GM21737 (cell line): ENCODE measurements at regions not wholly inside any gene's neighbourhood (a gene's known extent, or its start where the extent isn't known, plus 50 kb on each side); places are given as distances from the start of the nearest gene placed in this dataset.
"Not testable (repeated sequence)": the region's sequence is repeated elsewhere in the genome, so short reads cannot be mapped to it uniquely, and the experiment has no call there.

ENCODE experiments used
- ATAC-seq: cut with Tn5 transposase; IDR thresholded peaks from one replicate; pipeline ENCODE4 v1.9.1; 2021; ENCODE audit warnings: mild to moderate bottlenecking, moderate library complexity; ENCODE audit not compliant: unreplicated experiment

- ATAC-seq = peak; percentile 50
These were observed 215.7 kb upstream of the ELL2 start for GRCh38 chr5:96177303-96177869.

DNA sequence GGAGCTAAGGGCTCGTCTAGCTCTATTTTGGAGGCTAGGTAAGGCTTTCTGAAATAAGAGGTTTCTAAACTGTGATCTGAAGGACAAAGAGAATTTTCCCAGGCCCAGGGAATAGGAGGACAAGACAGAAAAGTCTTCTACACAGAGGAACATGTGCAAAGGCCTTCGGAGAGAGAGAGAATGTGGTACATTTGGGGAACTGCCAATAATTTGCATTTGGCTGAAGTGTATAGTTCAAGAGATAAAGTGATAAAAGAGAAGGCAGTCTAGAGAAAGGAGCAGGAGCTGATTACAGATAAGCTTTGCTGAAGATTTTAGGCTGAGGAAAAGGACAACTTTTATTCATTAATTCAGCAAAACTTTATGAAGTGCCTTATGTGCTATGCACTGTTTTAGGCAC is 214.4 kb upstream of the ELL2 start:
- ATAC-seq = no peak

DNA sequence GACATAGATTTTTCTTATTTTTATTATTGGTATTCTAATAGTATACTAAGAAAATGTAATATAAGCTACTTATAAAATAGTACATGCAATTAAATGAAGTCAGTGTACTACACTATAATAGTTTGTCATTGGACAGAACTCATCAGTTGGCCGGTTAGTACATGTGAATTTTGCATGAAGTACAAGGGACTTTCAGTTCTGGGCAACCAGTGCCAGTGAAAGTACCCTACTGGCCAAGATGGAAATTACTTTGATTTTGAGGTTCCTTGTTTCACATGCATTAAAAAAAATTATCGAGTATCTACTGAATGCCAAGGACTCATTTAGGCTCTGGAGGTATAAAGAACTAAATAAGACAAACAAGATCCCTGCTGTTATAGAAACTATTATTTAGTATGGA is 213.4 kb upstream of the ELL2 start:
- no peak for ATAC-seq

DNA sequence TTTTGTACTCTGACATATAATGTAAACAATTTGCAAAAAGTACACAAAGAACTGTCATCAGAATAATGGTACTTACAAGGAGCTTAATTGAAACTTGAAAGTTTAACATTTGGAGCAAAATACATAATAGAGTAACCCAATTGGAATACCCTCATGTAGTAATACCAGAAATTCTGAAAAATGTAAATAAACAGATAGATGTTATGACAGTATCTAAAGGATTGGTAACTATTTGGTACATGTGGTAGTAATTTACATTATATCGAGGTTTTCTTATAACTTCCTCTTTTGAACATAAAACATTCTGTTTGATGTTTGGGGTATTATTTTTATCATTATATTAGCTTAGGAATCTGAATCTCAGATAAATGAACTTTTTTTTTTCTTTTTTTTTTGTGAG is 211.7 kb upstream of the ELL2 start:
- no peak for ATAC-seq

- no peak for ATAC-seq
These were observed 210.8 kb upstream of the ELL2 start for GRCh38 chr5:96172436-96172835.

DNA sequence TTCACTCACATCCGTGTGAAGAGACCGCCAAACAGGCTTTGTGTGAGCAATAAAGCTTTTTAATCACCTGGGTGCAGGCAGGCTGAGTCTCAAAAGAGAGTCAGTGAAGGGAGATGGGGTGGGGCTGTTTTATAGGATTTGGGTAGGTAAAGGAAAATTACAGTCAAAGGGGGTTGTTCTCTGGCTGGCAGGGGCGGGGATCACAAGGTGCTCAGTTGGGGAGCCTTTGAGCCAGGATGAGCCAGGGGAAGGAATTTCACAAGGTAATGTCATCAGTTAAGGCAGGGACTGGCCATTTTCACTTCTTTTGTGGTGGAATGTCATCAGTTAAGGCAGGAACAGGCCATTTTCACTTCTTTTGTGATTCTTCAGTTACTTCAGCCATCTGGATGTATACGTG is 210.3 kb upstream of the ELL2 start:
- not testable (repeated sequence) for ATAC-seq

DNA sequence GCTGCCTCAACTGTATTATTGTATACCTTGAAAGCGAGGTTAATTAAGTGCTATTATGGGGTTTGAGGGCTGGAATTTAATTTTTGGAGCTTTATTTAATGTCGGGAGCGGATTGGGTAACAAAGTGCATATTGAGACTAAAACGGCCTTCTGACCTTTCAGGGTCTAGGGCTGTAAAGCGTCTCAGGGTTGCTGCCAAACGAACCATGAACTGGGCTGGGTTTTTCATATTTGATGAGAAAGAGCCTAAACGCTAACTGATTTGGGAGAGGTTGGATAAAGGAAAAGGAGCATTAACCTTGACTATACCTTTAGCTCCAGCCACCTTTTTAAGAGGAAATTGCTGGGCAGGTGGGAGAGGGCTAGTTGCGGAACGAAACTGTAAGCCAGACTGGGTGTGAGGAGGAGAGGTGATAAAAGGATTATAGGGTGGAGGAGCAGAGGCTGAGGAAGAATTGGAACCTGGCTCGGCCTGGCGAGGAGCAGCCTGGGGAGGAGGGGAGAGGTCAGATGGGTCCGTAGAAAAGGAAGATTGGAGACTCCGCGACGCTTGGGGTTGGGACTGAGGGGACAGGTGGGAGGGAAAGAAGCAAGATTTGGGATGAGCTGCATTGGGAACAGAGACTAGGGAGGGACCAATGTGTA is 209.0 kb upstream of the ELL2 start:
- not testable (repeated sequence) for ATAC-seq

DNA sequence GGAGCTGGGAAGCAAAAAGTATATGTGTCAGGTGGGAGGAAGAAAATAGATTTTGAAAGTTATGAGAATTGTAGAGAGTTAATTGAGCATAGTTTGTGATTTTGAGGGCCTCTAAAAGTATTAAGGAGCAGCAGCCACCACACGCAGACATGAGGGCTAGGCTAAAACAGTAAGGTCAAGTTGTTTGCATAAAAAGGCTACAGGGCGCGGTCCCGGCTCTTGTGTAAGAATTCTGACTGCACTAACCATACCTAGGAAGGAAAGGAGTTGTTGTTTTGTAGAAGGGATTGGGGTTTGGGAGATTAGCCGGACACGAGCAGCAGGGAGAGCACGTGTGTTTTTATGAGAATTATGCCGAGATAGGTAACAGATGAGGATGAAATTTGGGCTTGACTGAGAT is 207.2 kb upstream of the ELL2 start:
- ATAC-seq = not testable (repeated sequence)

DNA sequence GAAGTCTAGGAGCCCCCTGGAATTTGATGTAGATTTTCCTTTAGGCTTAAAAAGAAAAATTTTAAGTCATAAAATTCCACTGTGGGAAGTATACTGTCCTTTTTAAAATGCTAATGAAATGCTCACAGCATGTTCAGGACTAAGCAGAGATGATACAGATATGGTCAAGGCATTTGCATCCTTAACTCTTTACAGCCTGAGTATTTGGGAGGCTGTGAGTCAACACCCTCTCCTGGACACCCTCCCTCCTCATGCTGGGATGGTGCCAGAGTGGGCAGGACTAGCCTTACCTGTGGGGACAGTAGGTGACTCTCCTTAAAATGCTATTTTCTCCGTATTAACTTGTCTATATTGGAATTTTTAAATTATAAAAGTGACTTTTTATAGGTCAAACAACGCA is 197.4 kb upstream of the ELL2 start:
- no peak for ATAC-seq

DNA sequence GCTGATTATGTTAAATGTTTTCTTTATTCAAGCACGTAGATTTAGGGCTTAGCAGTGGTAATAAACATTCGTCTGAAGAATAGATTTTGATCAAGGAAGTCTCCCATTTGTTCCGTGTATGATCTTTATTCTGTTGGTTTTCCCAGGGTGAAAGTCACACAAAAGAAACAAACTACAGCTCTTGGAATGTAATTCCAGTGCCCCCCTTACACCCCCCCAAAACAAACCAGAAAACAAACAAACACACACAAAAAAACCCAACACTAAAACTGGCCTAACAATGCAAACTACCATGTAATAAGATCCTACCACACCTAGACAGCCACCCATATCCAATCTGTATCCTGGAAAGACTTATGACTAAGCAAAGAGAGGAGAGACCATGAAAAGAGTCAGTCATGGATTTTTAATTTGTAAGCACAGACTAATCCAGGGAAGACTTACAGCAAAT is 196.2 kb upstream of the ELL2 start:
- ATAC-seq = no peak

- ATAC-seq = no peak
These were observed 195.6 kb upstream of the ELL2 start for GRCh38 chr5:96157077-96157780.

DNA sequence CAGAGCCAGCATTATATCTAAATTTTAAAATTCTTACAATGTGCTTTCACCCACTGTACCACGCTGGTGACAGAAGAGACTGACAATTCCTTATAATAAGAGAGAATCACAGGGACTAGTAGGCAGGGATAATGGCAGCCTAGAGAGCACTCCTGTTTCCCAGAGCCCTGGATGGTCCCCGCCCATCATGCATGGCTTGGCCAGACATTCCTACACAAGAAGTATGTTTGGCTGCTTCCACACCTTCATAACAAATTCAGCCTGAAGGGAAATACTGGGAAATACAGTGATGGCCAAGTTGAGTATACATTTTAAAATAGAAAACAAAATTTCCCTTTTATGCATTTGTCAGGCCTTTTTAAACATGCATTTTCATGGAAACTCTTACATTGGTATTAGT is 193.5 kb upstream of the ELL2 start:
- ATAC-seq = no peak

GRCh38 chr5:96151891-96152290 is 190.2 kb upstream of the ELL2 start:
- ATAC-seq = no peak

DNA sequence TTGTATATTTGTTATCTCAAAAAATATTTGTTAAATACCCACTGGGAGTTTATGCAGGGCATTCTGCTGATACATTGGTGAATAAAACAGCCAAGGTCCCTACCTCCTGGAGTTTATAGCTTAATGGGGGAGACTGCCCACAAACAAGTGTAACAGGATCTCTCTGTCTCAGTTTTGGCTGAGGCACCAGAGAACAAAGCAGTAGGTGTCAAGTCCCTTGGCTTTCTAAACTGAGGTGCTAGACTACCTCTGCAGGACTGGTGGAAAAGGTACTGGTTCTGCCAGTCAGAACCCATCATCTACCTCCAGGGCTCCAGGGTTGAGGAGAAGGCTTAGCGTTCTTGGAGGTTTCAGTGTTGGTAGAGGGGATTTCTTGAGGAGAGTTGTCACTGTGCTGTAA is 188.4 kb upstream of the ELL2 start:
- no peak for ATAC-seq

DNA sequence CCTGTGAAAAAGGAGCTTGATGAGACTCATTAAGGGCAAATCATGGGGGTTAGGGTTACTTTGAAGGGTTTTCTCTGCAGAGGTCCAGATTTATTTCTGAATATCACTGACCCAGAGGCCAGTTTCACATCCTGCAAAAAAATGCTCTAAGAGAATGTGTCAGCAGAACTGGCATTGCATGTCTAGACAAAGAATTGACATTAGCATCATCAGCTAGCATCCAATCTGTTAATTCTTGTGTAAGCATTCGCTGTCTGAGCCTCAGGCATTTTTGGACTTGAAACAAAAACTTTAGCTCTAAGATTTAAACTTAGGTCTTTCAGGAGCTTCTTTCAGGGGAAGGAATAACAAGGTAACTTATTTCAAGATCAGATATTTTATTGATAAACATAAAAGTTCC is 187.9 kb upstream of the ELL2 start:
- ATAC-seq = no peak

GRCh38 chr5:96149021-96149420 is 187.4 kb upstream of the ELL2 start:
- no peak for ATAC-seq

GRCh38 chr5:96148376-96148775 is 186.7 kb upstream of the ELL2 start:
- ATAC-seq = no peak

DNA sequence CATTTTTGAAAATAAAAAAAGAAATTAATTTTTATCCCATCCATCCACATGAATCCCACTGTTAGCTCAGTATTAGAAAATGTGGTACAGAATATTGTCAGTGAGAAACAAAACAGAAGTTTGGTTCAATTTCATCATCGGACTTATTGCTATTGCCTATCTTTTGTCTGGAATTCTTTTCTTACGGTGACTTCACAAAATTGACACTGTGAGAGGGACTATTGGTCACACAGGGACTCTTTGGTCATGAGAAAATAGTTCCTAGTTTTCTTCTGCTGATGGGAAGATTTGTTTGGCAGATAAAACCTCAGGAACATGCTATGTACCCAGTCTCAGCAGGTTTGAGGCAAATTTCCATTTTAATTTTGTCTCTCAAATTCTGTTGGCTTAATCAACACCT is 186.2 kb upstream of the ELL2 start:
- no peak for ATAC-seq

- ATAC-seq = no peak
These were observed 185.0 kb upstream of the ELL2 start for GRCh38 chr5:96146675-96147074.

DNA sequence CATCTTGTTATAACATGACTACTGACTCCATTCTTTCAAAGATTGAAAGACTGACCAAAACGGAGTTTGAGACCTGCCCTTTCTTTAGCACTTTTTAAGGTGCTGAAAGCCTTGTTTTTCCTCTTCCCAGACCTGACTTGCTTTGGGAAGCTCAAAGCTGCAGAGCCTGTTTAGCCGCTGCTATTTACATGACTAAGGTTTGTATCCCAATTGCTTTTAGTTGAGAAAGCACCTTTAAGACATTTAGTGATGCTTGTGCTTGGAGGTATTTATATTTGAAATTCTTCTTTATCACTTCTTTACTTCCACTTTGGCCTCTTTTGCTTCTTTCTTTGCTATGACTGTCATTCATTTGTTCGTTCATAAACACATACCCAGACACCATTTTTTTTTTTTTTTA is 182.6 kb upstream of the ELL2 start:
- no peak for ATAC-seq

- no peak for ATAC-seq
These were observed 181.8 kb upstream of the ELL2 start for GRCh38 chr5:96143450-96143849.

GRCh38 chr5:96142786-96143434 is 181.3 kb upstream of the ELL2 start:
- ATAC-seq = no peak
